ENCODE measurements at regions not wholly inside any gene's neighbourhood (a gene's known extent, or its start where the extent isn't known, plus 50 kb on each side); places are given as distances from the start of the nearest gene placed in this dataset.

GRCh38 chr4:77399831-77400230 is 205.8 kb upstream of the CXCL13 start:
- no peak overlapping the region for H3K27ac Mint-ChIP-seq
- peaks cover 0 to 3% of the 10 kb centered on the region in 2 experiments; a peak in 1 of 5 replicates for H3K9me3 Mint-ChIP-seq
- no peak overlapping the region for H3K18ac ChIP-seq (ENCODE audit: insufficient read length, low read depth, low read length)
- no peaks in the 10 kb centered on the region for H3K9me3 ChIP-seq (ENCODE audit: control insufficient read depth, low read depth, low read length)
- H3K4me3 Mint-ChIP-seq: no peak overlapping the region
- no peaks in the 10 kb centered on the region for H4K20me1 ChIP-seq (ENCODE audit: control insufficient read depth, insufficient read depth, insufficient read length)
- H3K4me1 Mint-ChIP-seq: peaks cover 3 to 6% of the 10 kb centered on the region in 2 experiments; a peak in 1 of 4 replicates
- H3K4ac ChIP-seq (ENCODE audit: low read depth, low read length): no peak overlapping the region
- no peaks in the 10 kb centered on the region for H3K23me2 ChIP-seq (ENCODE audit: insufficient read length, low read depth, low read length, poor library complexity, severe bottlenecking)
- no peak overlapping the region for H2BK15ac ChIP-seq (ENCODE audit: low read depth, low read length)
- peaks cover 3% of the 10 kb centered on the region; the same call in 1 of the 2 replicates for H3K27me3 Mint-ChIP-seq (ENCODE audit: low read depth)
- H4K8ac ChIP-seq (replicated peaks; ENCODE audit: insufficient read length, low read depth, low read length): no peak overlapping the region
- H3K23ac ChIP-seq (ENCODE audit: insufficient read length, low read depth, low read length): no peak overlapping the region
- H3K56ac ChIP-seq (ENCODE audit: insufficient read length, low read depth, low read length): no peak overlapping the region
- TF ChIP-seq CTCF (conservative IDR thresholded peaks at IDR 0.05): no peak
- no peak overlapping the region for H3K27ac ChIP-seq (ENCODE audit: insufficient read length, low read depth, low read length)
- no peak overlapping the region for H2BK5ac ChIP-seq (ENCODE audit: insufficient read length, low read length)
- H3K27me3 ChIP-seq (ENCODE audit: insufficient read depth, low read length): no peaks in the 10 kb centered on the region
- H3K4me2 ChIP-seq (ENCODE audit: insufficient read depth, insufficient read length, low read length): no peak overlapping the region
- H2BK20ac ChIP-seq (ENCODE audit: low read depth, low read length, poor library complexity, severe bottlenecking): no peak overlapping the region
- H3K14ac ChIP-seq (ENCODE audit: insufficient read depth, low read length): no peak overlapping the region
- no peak overlapping the region for H4K5ac ChIP-seq (ENCODE audit: insufficient read length, low read depth, low read length)
- no peak overlapping the region for H2AK5ac ChIP-seq (ENCODE audit: insufficient read length, low read length)
- no peaks in the 10 kb centered on the region for H3K4me1 ChIP-seq (ENCODE audit: insufficient read depth, low read length)
- no peaks in the 10 kb centered on the region for H3K79me1 ChIP-seq (ENCODE audit: insufficient read depth, low read depth, low read length, poor library complexity, severe bottlenecking)
- H2BK12ac ChIP-seq (ENCODE audit: insufficient read length, low read depth, low read length): no peak overlapping the region
- no peak overlapping the region for H2BK120ac ChIP-seq (ENCODE audit: low read depth, low read length, poor library complexity, severe bottlenecking)
- H2AFZ ChIP-seq (ENCODE audit: low read length): no peak overlapping the region
- no peak overlapping the region for H3K9ac ChIP-seq (ENCODE audit: extremely low read depth, insufficient read length, low read length)
- H4K91ac ChIP-seq (ENCODE audit: insufficient read length, low read depth, low read length): no peak overlapping the region
- H3K36me3 Mint-ChIP-seq (ENCODE audit: insufficient read depth in 1 of 3, low read depth in 3 of 3): no peaks in the 10 kb centered on the region; a peak in 1 of 7 replicates
- DNase-seq: no peak
- no peak overlapping the region for H3T11ph ChIP-seq (ENCODE audit: low read length)
- H3K79me2 ChIP-seq (ENCODE audit: insufficient read depth, low read length): no peaks in the 10 kb centered on the region
